GM10248 (cell line): ENCODE measurements at regions not wholly inside any gene's neighbourhood (a gene's known extent, or its start where the extent isn't known, plus 50 kb on each side); places are given as distances from the start of the nearest gene placed in this dataset.

Experiments used
- CTCF ChIA-PET: fragments of 300-600 bp; sonication (Branson Sonifier 250); formaldehyde crosslinking; extraction: SDS; loops from one replicate; lab custom pipeline; 2021; ENCODE audit warnings: antibody characterized with exemption; lab: Yijun Ruan, JAX
- POLR2A ChIA-PET: fragments of 350-650 bp; sonication (Branson Sonifier 250); formaldehyde crosslinking; extraction: SDS; loops from one replicate; lab custom pipeline; 2020; ENCODE audit warnings: antibody characterized with exemption; lab: Yijun Ruan, JAX
- DNase-seq: peaks from one replicate; pipeline ENCODE4 v3.0.0; 2012; ENCODE audit errors: extremely low spot score
- CTCF ChIP-seq: IDR thresholded peaks from 2 replicates; pipeline ENCODE4 v1.5.1; 2012; ENCODE audit warnings: mild to moderate bottlenecking, low read depth; ENCODE audit errors: extremely low read depth, missing control alignments, control extremely low read depth

DNA sequence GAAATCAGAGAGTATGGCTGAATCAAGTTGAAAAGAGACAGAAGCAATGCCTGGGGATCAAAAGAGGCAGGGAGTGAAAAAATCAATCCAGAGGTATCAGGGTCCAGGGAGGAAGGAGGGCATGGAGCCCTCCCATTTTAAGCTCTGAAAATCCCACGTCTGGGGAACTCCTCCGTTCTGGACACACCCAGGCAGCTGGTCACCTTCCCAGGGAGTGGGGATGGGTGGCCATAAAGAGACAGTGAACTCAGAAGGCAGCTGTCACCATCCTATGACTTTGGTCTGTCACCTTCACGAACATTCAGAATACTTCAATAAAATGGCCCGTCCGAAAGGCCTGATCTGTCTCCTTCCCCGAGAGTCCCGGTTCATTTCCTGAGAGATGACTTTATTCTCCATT is 71.6 kb downstream of the MAP1LC3B2 start:
- ChIA-PET CTCF (interaction anchor here (0.7 to 2.1 kb wide), 4 partner anchors 8 to 70 kb away, joined by 3 to 8 read pairs (median 4); no protein-coding TSS in a partner anchor), POLR2A (no interaction called here)
- no peak for TF ChIP-seq CTCF
- DNase-seq = no peak

DNA sequence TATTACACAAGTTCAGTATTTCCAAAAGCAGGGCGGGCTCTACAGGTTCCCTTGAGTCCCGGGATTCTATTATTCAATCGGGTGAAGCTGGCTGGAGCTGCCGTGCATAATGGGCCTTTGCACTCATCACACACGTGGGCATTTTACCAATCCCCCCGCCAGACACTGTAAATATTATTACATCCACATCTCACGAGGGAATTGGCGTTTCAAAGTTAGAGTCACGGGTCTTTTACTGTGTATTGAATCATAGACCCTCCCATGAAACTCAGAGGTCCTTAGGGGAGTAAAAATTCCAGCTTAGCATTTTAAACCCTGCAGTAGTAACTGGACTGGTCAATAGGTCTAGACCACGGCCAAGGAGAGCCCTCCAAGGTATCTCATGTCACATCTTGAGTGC is 70.3 kb downstream of the MAP1LC3B2 start:
- POLR2A ChIA-PET = no interaction called here
- no peak for TF ChIP-seq CTCF
- CTCF ChIA-PET = interaction anchor here (0.7 to 1.5 kb wide), 3 partner anchors 65 to 317 kb away, joined by 3 read pairs; no protein-coding TSS in a partner anchor
- DNase-seq = no peak

- CTCF ChIA-PET = interaction anchor here (0.7 to 0.8 kb wide), 2 partner anchors 65 to 316 kb away, joined by 3 read pairs; no protein-coding TSS in a partner anchor
- no peak for TF ChIP-seq CTCF
- DNase-seq = no peak
- POLR2A ChIA-PET = no interaction called here
Observed at GRCh38 chr12:116628989-116629388, 69.8 kb downstream of the MAP1LC3B2 start.

DNA sequence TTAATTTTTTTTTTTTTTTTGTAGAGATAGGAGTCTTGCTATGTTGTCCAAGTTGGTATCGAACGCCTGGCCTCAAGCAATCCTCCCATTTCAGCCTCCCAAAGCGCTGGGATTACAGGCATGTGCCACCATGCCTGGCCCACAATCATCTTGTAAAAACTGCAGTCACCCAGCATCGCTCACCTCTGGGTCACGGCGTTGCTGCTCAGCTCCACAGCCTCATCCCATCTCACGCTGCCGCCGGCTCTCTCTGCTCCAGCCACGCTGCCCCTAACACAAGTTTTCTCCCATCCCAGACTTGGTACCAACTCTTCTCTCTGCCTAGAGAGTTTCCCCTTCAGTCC is 69.2 kb downstream of the MAP1LC3B2 start:
- ChIA-PET CTCF (no interaction called here), POLR2A (no interaction called here)
- no peak for DNase-seq
- no peak for TF ChIP-seq CTCF
